Midbrain (tissue), 1 donor: ENCODE measurements at regions not wholly inside any gene's neighbourhood (a gene's known extent, or its start where the extent isn't known, plus 50 kb on each side); places are given as distances from the start of the nearest gene placed in this dataset.
"Not testable (repeated sequence)": the region's sequence is repeated elsewhere in the genome, so short reads cannot be mapped to it uniquely, and the experiment has no call there.

ENCODE experiments used
- DNase-seq: peaks from one replicate; lab custom pipeline; 2025; lab: John Stamatoyannopoulos, UW

DNA sequence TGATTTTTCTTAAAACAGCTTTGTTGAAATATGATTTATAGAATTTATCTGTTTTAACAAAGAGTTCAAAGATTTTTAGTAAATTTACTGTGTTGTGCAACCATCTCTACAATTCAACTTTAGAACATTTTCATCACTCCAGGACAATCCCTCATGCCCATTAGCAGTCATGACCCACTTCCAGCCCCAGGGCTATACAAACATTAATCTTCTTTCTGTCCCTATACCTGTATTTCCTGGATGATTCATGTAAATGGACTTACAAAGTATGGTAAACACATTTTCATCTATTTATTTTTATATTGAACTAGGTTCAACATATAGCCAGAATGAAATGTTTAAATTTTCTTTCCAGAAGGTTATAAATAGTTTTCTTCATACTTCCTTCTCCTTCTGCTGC lies 127.8 kb upstream of the CCDC180 start:
- no peak for DNase-seq

DNA sequence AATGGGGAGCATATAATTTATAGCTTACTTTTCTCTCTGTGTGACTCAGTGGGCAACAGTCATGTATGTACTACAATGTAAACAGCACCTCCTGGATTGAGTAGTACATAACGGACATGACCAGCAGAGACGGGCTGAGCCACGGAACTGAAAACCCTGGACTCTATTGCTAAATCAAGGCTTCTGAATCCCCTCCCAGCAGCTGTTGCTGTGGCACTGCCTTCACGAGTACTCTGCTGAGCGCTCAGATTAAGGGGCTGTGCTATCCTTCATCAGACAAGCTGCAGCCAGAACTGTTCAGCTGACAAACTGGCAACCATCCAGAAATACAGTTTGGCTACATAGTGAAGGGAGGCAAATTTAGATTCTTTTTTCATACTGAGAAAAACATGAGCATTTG lies 131.3 kb upstream of the CCDC180 start:
- DNase-seq: no peak

DNA sequence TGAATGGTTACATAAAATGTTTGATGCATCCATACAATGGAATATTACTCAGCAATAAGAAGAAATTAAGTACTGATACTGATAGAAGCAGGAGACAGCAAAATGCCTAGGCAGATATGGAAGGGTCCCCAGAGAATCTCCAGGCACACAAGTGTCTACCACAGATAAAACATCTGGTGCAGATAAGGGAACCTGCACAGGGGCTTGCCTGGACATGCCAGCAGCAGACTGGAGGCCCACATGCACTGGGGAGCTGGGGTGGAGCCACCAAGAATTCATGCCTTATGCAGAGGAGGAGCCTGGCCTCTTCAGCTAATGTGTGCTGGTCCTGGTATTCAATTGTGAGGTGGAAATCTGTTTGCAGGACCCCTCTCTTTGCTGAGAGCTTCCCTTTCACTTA lies 129.2 kb upstream of the CTSV start:
- not testable (repeated sequence) for DNase-seq

DNA sequence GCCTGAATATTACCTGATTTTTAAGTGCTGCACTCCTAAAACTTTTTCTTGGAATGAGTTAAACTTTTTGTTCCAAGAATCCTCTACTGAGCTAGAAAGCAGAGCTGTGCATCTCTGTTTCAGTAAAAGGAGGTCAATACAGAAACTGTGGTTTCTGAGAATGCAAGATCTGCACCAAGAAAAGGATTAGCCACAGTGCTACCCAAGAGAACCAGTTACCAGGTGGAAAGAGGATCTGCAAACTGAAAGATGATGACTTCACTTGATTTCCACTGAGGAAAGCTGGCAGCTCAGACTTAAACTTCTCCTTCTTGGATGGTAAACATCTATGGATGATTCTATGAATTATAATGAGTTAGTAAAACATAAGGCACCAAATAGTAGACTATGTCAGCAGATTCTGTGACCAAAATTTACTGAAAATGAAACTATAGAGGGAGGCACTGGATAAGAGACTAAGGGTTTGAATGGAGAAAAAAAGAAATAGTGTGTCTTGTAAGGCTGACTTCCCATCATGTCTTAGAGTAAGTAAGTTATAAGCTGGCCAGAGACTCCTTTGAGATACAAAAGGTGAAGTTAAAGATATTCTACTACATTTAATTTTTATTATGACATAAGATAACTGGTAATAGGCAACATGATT lies 127.7 kb upstream of the CTSV start:
- DNase-seq: not testable (repeated sequence)

DNA sequence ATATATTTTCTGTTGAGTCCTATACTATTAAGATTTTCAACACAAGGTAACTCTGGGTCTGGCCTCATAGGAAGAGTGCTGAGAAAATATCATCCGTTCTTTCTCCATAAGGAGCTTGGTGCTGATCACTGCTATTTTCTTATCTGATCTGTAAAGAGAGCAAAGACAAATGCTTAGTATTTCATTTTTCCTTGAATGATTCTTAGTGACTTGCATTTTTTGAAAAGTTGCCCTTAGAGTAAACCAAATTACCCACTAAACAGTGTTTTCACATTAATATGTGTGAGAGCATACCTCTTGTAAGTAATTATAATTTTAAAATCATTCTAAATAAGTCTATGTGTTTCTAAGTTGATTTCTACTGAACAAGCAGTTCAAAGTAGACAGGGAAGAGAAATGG lies 121.3 kb upstream of the CTSV start:
- DNase-seq: no peak

DNA sequence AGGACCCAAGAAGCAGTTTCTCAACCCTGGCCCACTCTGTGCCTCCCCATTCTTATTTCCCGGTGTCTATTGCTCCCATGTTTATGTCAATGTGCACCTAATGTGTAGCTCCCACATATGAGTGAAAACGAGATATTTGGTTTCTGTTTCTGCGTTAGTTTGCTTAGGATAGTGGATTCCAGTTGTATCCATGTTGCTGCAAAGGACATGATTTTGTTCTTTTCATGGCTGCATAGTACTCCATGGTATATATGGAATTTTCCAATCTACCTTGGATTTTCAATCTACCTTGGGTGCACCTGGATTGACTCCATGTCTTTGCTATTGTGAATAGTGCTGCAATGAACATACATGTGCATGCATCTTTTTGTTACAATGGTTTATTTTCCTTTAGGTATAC lies 119.8 kb upstream of the CTSV start:
- not testable (repeated sequence) for DNase-seq

DNA sequence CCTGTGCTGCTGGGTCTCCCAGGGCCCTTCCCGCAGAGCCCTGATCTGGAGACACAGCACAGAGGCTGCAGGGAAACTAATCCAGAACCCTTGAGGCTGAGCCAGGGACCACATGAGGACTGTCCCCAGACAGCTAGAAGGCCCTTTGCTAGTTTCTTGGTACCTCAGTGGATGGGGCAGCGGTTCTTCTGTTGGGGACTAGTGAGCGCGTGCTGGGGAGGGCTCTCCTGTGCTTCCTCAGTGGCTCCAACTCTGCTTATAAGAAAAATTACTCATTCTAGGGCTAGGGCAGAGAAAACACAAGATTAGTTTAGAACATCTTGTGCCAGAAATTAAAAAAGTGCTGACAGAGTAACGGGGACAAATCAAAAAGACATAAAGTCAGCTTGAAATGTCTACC lies 116.5 kb upstream of the CTSV start:
- DNase-seq: not testable (repeated sequence)

DNA sequence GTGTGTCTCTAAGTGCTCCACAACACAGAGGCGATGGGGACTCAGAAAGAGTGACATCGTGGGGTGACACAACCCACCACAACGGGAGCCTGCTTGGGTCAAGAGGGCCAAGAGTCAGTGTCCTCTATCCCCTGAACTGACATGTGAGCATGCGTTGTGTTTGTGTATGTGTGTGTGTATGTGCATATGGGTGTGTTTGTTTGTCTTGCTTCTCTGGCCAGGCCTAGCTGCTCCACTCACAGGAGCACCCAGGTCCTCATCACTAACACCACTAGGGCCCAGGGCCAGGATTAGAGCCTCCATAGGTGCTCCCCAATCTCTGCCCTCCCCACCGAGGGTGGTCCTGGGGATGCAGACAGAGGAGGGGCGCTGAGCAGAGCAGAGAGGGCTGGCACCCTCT lies 115.0 kb upstream of the CTSV start:
- no peak for DNase-seq

DNA sequence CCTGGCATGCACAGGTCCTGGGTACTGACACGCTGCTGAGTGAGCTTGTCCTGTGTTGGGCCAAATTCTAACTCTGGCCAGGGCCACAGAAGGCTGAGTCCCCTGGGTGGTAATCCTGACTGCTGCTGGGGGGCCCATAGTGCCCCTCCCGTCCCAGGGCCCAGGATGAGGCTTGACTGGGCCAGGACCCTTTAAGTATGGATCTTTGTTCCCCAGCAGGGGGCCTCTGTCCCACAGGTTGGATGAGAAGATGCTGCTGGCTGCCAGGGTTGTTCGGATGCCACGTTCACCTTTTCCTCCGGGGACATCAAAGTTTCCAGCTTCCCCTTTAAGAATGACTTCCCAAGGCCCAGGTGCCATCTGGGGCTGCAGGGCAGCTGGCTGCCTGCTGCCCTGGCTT lies 114.2 kb upstream of the CTSV start:
- DNase-seq: not testable (repeated sequence)

DNA sequence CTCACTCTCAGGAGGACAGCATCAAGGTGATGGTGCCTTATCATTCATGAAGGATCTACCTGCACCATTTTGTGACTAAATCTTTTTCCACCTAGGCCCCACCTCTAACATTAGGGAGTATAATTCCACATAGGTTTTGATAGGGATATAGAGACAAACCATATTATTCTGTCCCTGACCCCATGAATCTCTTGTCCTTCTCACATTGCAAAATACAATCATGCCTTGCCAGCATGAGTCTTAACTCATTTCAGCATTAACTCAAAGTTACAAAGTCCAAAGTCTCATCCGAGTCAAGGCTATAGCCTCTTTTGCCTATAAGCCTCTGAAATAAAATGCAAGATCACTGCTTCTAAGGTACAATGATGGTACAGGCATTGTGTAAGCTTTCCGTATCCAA lies 111.5 kb upstream of the CTSV start:
- not testable (repeated sequence) for DNase-seq

DNA sequence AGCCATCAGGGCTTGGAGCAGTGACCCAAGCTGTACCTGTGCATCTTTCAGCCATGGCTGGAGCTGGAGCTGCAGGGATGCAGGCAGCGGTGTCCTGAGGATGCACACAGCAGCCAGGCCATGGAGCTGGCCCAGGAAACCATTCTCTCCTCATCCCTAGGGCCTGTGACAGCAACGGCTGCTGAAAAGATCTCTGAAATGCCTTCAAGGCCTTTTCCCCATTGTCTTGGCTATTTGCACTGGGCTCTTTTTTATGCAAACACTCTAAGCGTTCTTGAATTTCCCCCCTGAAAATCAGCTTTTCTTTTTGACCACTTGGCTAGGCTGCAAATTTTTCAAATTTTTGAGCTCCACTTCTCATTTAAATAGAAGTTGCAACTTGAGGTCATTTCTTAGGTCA lies 109.5 kb upstream of the CTSV start:
- not testable (repeated sequence) for DNase-seq

DNA sequence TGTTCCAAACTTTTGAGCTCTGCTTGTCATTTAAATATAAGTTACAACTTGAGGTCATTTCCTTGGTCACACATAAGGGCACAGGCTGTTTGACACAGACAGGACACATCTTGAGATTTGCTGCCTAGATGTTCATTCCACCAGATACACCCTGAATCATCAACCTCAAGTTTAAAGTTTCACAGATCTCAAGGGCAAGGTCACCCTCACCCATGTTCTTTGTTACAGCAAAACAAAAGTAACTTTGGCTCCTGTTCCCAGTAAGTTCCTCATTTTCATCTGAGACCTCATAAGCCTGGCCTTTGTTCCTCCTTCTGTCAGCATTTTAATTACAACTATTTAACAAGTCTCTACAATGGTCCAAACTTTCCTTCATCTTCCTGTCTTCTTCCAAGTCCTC lies 106.7 kb upstream of the CTSV start:
- not testable (repeated sequence) for DNase-seq

DNA sequence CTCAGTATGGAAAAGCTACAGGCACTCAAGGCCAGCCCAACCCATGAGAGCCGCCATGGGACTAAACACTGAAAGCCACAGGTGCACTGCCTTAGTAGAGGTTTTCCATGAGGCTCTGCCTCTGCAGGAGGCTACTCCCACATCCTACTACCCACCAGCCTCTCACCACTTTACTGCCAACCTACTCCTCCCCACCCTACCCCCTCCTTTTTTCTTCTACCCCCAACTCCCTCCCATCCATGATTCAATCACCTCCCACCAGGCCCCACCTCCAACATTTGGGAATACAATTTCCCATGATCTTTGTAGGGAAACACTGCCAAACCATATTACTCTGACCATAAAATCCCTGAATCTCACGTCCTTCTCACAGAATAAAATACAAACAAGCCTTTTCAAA lies 101.6 kb upstream of the CTSV start:
- DNase-seq: no peak

DNA sequence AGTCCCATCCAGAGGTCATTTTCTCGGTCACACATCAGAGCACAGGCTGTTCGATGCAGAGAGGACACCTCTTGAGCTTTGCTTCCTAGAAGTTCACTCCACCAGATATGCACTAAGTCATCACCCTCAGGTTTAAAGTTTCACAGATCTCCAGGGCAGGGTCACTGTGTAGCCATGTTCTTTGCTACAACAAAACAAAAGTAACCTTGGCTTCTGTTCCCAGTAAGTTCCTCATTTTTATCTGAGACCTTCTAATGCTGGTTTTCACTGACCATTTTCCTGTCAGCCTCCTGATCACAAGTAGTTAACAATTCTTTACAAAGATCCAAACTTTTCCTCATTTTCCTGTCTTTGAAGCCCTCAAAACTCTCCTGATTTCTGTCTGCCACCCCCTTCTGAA lies 97.5 kb upstream of the CTSV start:
- DNase-seq: no peak

DNA sequence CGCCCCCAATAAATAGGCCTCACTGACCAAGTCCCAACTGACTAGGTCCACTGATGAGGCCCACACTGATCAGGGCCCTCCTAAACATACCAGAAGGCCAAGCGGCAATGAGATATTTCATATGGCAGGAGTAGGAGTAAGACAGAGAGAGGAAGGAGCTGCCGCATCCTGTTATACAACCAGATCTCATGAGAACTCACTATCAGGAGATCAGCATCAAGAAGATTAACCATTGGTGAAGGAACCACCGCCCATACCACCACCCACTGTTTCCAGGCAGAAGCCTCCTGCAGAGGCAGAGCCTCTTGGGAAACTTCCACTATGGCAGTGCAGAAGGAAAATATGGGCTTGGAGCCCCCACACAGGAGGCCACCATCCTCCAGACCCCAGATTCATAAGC lies 95.0 kb upstream of the CTSV start:
- not testable (repeated sequence) for DNase-seq

DNA sequence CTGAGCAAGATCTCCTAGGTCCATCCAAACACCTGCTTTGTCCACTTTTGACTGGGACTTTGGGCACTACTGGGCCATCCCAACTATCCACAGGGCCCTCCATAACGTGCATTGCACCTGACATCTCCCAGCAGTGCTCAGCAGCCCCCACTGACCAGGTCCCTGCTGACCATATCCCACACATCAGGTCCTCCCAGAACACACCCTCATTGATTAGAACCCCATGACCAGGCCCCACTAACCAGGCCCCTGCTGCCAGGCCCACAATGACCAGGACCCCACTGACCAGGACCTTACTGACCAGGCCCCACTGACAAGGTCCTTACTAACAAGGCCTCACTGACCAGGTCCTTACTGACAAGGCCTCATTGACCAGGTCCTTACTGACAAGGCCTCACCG lies 93.9 kb upstream of the CTSV start:
- DNase-seq: no peak

DNA sequence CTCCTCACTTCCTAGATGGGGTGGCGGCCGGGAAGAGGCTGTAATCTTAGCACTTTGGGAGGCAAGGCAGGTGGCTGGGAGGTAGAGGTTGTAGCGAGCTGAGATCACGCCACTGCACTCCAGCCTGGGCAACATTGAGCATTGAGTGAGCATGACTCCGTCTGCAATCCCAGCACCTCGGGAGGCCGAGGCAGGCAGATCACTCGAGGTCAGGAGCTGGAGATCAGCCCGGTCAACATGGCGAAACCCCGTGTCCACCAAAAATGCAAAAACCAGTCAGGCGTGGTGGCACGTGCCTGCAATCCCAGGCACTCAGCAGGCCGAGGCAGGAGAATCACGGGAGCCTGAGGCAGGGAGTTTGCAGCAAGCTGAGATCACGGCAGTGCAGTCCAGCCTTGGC lies 91.9 kb upstream of the CTSV start:
- not testable (repeated sequence) for DNase-seq

DNA sequence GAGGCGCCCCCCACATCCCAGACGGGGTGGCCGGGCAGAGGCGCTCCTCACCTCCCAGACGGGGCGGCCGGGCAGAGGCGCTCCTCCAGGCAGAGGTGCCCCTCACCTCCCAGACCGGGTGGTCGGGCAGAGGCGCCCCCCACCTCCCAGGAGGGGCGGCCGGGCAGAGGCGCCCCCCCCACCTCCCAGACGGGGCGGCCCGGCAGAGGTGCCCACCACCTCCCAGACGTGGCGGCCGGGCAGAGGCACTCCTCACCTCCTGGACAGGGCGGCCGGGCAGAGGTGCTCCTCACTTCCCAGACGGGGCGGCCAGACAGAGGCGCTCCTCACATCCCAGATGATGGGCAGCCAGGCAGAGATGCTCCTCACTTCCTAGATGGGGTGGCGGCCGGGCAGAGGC lies 91.4 kb upstream of the CTSV start:
- not testable (repeated sequence) for DNase-seq

DNA sequence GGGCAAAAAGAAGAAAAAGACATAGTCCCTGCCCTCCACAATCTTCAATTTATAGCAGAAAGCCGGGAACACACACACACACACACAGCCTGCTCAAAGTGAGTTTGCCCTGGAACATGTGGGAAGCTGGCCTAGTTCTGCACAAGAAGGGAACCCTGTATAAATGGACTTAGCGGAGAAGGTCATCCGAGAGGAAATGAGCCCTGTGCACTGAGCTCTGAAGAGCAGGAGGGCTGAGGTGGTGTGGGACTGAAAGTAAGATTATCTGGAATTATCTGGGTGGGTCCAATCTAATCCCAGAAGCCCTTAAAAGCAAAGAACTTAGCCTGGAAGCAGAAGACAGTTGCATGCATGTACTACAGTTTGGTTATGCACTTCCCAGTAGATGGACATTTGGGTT lies 90.0 kb upstream of the CTSV start:
- no peak for DNase-seq

DNA sequence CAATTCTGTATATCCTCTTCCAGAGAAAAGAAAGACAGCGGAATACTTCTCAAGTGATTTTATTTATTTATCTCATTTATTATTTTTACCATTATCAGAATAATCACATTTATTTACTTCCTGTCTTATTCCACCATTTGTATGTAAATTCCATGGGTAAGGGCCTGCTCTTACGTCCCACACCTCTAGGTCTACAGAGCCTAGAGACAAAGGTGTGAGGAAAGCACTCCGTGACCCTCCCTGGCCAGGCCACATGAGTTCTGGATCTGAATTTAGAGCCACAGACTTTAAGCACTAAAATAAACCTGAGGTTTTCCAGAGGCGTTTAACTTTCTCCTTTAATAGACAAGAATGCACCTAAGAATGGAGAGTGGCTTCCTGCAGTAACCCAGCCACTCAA lies 85.3 kb upstream of the CTSV start:
- no peak for DNase-seq

DNA sequence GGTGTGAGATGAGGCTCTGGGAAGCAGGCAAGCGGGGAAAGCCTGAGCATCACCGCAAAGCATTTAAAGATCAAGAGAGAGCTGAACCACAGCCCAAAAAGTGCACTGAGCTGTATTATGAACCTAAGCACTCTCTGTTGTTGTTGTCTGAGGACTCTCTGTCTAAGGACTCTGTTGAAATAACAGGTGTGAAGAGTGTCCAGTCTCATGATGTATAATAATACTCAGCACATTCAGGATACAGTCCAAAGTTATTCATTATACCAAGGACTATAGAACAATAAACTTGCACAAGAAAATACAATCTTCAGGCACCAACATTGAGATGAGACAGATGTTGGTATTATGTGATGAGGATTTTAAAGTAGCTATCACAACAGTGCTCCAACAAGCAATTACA lies 71.8 kb upstream of the CTSV start:
- DNase-seq: no peak

DNA sequence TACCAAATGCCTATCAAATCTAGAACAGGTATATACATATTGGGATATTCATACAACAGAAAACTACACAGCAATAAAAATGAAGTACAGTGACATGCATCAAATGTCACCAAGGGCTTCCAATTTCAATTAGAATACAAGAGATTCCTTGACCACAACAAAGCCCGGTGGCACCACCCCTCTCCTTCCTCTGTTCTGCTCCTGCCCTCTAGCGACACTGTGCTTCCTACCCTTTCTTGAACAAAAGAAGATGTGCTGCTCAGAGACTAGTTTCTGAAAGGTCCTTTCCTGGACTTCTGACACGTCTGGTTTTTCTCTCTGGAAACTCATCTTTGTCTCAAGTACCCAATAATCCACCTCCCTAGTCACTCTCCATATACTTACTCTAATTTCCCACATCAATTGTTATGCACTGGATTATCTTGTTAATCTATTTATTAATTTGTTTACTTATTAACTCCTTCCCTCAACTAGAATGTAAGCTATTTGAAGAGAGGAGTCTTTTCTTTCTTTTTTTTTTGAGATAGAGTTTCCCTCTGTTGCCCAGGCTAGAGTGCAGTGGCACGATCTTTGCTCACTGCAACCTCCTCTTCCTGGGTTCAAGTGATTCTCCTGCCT lies 70.4 kb upstream of the CTSV start:
- peak; percentile 69 for DNase-seq

DNA sequence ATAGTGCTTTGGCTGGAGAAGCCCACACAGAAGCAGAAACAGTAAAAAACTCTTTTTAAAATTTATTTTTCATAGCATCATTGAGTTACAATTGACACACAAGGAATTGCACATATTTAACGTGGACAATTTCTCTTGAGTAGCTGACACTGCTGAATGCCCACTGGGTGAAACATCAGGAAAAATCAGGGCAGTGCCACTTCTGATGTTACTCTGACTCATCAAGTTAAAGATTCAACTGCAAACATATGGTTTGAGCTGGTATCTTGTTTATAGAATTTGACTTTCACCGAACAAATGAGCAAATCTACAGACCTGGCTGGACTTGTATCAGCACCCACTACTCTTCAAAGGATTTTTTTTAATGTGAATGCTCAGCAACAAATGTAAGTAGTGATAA lies 66.3 kb upstream of the CTSV start:
- DNase-seq: not testable (repeated sequence)
